PC-3 (cell line): ENCODE measurements at regions not wholly inside any gene's neighbourhood (a gene's known extent, or its start where the extent isn't known, plus 50 kb on each side); places are given as distances from the start of the nearest gene placed in this dataset.

ENCODE experiments used
- CTCF ChIP-seq: fragments of 300-600 bp; sonication (generic); conservative IDR thresholded peaks from 2 replicates; pipeline ENCODE4 v1.5.1; 2017; ENCODE audit warnings: antibody characterized with exemption, low read depth, mild to moderate bottlenecking, low read length
- EZH2 ChIP-seq: fragments of 300-600 bp; sonication (generic); IDR thresholded peaks from one replicate; pipeline ENCODE4 v1.6.1; 2017; ENCODE audit warnings: antibody characterized with exemption, mild to moderate bottlenecking, low read length; ENCODE audit not compliant: unreplicated experiment

DNA sequence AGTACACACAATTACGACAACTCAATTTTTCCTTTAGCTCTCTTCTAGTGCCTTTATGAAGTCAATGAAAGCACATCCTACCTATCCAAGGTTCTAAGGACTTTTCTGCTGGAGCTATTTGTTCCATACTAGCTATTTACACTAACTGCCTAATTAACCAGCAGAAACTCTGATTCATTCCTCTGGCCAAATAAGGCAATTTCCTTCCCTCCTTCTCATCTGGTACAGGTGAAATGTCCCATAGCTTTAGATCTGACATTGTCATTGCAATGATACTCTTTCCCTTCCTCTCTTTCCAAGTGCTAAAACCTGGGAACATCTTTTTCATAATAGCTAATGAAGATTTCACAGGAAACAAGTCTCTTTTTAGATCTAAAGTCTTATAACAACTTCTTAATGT is 521.7 kb downstream of the SOX2 start:
- TF ChIP-seq CTCF (no peak), EZH2 (no peak)
